Stimulated activated CD4-positive, alpha-beta T cell treated with anti-CD3 and anti-CD28 coated beads, Interleukin-4, amount 100 ng/mL, for 24 hours (primary cell): ENCODE measurements at regions not wholly inside any gene's neighbourhood (a gene's known extent, or its start where the extent isn't known, plus 50 kb on each side); places are given as distances from the start of the nearest gene placed in this dataset.
"Not testable (repeated sequence)": the region's sequence is repeated elsewhere in the genome, so short reads cannot be mapped to it uniquely, and the experiment has no call there.

Experiments
- DNase-seq: peaks from one replicate; pipeline ENCODE4 v3.0.0-alpha.2; 2020

GRCh38 chr18:70535041-70535440, 246.2 kb downstream of the SOCS6 start:
- DNase-seq: no peak

- not testable (repeated sequence) for DNase-seq
Observed at GRCh38 chr18:70525322-70525721, 236.5 kb downstream of the SOCS6 start.

- no peak for DNase-seq
Observed at GRCh38 chr18:70523792-70524182, 234.9 kb downstream of the SOCS6 start.

- no peak for DNase-seq
Observed at GRCh38 chr18:70523035-70523791, 234.4 kb downstream of the SOCS6 start.

GRCh38 chr18:70522183-70522680, 233.4 kb downstream of the SOCS6 start:
- DNase-seq: no peak

GRCh38 chr18:70520867-70521266, 232.0 kb downstream of the SOCS6 start:
- no peak for DNase-seq

- DNase-seq: no peak
Observed at GRCh38 chr18:70513502-70514171, 224.8 kb downstream of the SOCS6 start.

- DNase-seq: no peak
Observed at GRCh38 chr18:70507970-70508369, 219.1 kb downstream of the SOCS6 start.

GRCh38 chr18:70506511-70506910, 217.7 kb downstream of the SOCS6 start:
- DNase-seq: no peak

GRCh38 chr18:70503060-70503459, 214.2 kb downstream of the SOCS6 start:
- DNase-seq: no peak

GRCh38 chr18:70501358-70501757, 212.5 kb downstream of the SOCS6 start:
- no peak for DNase-seq

GRCh38 chr18:70500748-70501147, 211.9 kb downstream of the SOCS6 start:
- DNase-seq: no peak

GRCh38 chr18:70499218-70499691, 210.4 kb downstream of the SOCS6 start:
- DNase-seq: peak; percentile 4

GRCh38 chr18:70496353-70497294, 207.8 kb downstream of the SOCS6 start:
- no peak for DNase-seq

- DNase-seq: no peak
Observed at GRCh38 chr18:70494524-70494923, 205.7 kb downstream of the SOCS6 start.

- no peak for DNase-seq
Observed at GRCh38 chr18:70493461-70493860, 204.6 kb downstream of the SOCS6 start.

- DNase-seq: peak; percentile 59
Observed at GRCh38 chr18:70491734-70492348, 203.0 kb downstream of the SOCS6 start.

- DNase-seq: peak; percentile 41
Observed at GRCh38 chr18:70489986-70490933, 201.4 kb downstream of the SOCS6 start.

- no peak for DNase-seq
Observed at GRCh38 chr18:70489571-70489970, 200.7 kb downstream of the SOCS6 start.

GRCh38 chr18:70469916-70470315, 181.1 kb downstream of the SOCS6 start:
- no peak for DNase-seq

GRCh38 chr18:70468861-70469547, 180.2 kb downstream of the SOCS6 start:
- DNase-seq: no peak
